Stimulated activated CD4-positive, alpha-beta T cell treated with anti-CD3 and anti-CD28 coated beads, Interleukin-12 subunit alpha, Interleukin-12 subunit beta, amount 100 ng/mL, for 4 hours (primary cell): ENCODE measurements at regions not wholly inside any gene's neighbourhood (a gene's known extent, or its start where the extent isn't known, plus 50 kb on each side); places are given as distances from the start of the nearest gene placed in this dataset.

Experiments
- DNase-seq: peaks from one replicate; pipeline ENCODE4 v3.0.0-alpha.2; 2020

DNA sequence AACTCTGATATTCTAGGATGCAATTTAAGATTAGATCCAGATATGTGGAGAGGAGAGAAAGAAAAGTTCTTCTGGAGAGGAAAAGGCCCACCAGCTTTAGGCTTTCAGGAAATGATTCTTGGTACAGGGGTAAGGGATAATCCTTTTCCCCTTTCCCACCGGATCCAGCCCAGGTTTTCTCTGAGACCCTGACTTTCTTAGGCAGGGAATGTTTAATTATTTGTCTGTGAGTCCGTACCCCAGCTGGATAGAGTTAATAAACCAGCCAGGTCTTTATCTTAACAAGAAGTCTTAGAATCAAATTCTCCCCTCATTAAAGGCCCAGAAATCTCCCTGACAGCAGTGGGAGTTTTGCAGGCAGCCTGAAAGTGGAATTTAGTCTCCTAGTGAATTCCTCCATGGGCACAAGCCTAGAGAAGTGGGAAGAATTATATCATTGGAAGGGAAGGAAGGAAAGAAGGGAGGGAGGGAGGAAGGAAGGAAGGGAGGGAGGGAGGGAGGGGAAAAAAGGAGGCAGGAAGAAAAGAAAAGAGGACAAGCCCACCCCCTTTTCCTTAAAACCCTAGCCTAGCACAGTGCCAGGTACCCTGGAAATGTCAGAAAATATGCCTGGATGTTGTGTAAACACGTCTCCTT, 189.0 kb downstream of the PLPP3 start:
- no peak for DNase-seq

- no peak for DNase-seq
These were observed 189.6 kb downstream of the PLPP3 start for GRCh38 chr1:56389813-56390212.

GRCh38 chr1:56387071-56387740, 192.2 kb downstream of the PLPP3 start:
- no peak for DNase-seq

DNA sequence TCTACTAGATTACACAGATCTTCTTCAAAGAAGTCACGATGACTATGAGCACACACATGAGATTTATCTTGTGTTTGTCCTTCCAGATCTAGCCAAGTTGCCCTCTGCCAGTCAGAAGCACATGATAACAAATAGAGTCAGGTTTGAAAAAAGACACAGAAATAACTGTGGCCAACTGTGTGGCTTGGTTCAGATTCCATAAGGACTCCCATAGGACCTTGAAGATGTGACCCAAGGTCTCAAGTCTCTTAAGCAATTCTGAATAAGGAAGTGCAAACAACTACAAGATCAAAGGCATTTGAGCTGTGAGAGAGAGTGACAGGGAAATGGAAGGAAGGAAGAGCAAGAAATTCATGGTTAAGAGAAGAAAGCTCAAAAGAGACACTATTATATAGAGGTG, 194.0 kb downstream of the PLPP3 start:
- DNase-seq, result no peak

DNA sequence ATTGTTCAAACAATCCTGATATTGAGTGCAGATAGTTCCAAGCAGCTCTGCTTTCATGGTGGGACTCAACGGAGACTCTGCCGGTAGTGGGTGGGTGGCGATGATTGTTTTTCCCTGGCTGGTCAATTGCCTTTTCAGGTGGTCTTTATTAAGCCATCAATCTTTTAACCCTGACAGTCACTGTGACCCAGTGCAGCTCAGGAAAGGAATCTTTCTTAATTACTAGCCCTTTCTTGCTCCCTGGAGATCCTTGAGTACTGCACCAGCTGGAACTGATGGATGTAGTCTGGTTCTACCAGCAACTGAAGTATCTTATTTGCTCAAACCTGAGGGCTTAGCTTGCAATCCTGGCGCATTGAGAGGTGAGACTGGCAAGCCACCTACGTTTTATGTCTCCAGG, 196.4 kb downstream of the PLPP3 start:
- no peak for DNase-seq

- DNase-seq, result no peak
These were observed 198.8 kb downstream of the PLPP3 start for GRCh38 chr1:56380531-56380930.

DNA sequence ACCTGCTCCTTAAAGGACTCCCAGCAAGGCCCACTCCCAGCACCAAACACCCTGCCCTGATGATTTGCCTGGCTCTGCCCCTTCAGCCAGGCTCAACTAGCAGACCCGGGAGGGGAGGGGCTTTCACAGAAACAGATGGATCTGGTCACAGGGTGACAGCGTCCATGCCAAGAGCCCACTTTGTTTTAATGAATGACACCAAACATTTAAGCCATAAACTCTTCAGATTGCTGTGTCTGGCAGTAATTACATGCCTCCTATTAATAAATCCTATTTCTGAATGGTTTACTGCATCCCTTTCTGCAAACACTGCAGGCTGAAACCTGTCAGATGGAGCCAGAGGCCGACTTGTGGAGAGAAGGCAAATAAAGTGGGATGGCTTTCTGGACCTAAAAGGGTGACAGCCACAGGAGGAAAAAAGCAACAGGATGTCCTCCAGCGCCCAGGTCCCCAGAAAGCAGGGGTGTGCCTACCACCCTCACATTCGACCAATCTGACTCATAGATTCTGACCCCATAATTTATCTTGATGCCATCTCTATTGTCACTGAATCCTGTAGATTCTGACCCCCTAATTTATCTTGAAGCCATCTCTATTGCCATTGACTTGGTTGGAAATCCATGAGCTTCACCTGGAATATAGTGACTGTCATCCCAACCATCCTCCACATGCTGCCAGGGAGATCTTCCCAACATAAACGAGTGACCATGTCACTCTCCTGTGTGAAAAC, 200.9 kb downstream of the PLPP3 start:
- no peak for DNase-seq

DNA sequence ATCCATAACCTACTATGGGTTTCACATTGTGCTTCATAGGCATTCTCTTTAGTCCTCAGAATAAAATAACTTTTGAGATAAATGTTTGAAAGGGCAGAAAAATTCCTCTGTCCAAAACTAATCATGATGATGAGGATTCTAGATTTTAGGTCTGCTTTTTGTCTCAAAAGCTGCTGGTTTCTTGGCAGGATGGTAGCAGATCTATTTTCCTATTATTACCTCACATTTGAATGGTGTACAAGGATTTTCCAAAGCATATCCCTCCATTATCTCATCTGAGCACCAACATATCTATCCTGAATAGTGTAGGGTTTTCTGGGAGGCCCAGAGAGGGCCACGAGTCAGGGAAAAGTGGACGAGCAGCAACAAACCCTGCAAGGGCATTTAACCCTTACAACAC, 201.9 kb downstream of the PLPP3 start:
- no peak for DNase-seq

- DNase-seq, result no peak
These were observed 203.0 kb downstream of the PLPP3 start for GRCh38 chr1:56376188-56376984.

DNA sequence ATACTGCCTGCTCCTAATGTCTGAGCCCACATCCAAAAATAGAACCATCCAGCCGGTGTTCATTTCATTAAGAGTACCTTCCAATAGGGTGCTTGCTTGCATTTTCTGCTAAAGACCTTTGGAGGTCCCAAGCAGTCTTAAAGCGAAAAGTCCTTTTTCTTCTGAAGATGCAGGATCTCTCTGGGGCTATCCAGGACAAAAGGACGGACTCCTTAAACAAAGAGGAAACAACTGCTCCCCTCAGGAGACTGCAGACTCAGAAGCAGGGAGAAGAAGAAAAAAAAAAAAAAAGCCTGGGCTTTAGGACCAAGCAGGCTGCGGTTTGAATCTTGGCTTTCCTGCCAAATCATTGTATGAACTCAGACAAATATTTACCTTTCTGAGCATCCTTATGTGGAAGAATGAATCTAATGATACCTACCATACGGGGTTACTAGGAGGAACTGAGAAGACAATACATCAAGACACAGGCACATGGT, 204.0 kb downstream of the PLPP3 start:
- DNase-seq, result no peak

DNA sequence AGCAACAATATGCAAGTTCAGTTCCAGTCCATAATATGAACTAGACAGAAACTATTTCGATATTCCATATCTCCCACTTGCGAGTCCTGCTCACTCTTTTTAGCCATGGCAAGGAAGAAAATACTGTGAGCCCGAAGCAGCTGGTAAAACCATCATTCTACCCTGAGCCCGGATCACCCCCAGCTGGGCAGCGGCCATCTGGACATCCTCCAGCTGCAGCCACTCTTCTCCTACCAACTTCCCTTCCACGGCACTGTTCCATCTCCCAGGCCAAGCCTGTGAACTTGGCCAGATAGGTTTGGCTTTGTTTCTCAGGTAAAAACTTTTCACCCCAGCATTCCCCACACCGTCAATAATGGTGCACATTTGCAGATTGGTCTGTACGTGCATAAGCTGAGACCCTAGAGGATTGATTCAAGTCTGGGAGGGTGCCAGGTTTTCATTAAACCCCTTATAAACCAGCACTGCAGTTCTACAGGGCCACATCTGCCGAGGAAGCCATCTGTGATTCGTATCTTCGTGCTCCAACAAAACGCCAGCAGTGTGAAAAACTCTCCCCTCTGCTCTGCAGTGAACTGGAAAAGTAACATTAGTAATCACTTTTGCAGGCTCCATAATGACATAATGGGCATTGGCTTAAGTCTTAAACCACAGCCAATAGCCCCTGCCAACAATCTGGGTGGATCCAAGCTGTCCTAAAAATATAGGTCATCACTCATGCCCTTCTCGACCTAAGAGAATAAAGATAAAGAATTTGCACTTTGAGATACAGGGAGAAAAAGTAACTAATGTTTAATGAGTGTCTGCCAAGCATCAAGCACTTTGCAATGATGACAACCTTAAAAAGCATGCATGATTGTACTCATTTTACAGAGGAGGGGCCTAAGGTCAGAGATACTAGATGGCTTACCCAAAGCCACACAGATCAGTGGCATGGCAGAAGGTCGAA, 205.1 kb downstream of the PLPP3 start:
- no peak for DNase-seq

- DNase-seq, result no peak
These were observed 208.8 kb downstream of the PLPP3 start for GRCh38 chr1:56370513-56370912.

DNA sequence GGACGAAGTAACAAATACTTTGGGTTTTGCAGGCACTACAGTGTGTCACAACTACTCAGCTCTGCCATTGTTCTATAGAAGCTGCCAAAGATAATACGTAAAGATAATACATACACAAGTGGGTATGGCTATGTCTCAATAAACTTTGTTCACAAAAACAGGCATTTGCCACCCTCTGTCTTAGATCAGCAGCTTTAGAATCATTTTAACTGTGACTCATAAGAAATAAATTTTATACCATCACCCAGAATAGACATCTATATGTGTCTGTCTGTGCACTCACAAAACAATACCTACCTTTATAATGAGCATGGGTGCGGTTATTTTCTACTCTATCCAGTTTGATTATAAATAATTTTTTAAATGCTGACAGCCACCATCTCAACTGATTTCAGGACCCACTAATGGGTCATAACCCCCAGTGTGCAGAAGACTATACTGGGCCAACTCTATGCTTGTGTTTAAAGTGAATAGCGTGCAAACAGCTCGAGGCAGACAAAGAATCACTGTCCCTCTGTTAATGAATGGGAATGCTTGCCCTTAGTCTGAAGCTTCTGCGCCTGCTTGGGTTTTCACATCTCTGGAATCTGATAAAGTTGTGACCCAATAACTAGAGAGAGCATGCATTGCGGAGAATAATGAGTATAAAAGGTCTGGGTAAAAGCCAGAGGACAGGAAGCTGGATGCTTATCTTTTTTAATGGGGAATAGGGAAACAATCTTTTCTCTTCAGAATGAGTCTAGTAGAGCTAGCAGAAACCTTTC, 216.2 kb downstream of the PLPP3 start:
- no peak for DNase-seq

GRCh38 chr1:56360021-56360420, 219.3 kb downstream of the PLPP3 start:
- no peak for DNase-seq

GRCh38 chr1:56359056-56359455, 220.3 kb downstream of the PLPP3 start:
- no peak for DNase-seq

DNA sequence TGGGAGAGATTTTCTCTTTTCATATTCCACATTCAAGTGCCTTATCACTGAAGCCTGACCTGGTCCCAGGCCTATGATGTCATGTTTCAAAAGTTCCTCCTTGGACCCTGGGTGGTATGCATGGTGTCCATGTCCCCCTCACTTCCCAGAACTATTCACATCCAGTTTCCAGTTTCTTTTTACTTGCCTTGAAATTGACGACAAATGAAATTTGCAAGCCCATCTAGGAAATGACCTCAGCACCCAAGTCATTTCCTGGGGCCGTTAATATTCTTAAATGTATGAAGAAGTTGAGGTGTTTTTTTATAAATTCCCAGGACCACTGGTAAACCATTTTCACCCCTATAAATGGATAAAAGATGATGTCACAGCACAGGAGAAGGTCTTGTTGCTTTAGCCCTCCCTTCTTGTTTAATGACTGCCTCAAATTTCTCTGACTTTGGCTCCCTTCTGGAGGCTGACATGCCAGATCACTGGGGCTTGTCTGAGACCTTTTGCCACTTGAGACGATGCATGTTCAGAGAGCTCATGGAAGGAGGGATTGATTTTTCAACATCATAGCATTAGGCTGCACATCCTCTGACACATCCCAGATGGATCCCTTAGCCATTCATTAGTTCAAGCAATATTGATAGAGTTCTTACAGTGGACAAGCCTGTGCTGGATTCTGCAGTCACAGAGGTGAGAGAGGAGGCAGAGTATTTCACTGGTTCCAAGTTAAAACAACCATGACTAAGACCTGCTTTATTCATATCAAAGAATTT, 221.3 kb downstream of the PLPP3 start:
- DNase-seq, result no peak

GRCh38 chr1:56356376-56356990, 222.9 kb downstream of the PLPP3 start:
- no peak for DNase-seq

- DNase-seq, result no peak
These were observed 223.4 kb downstream of the PLPP3 start for GRCh38 chr1:56355918-56356317.

GRCh38 chr1:56355422-56355821, 223.9 kb downstream of the PLPP3 start:
- no peak for DNase-seq

DNA sequence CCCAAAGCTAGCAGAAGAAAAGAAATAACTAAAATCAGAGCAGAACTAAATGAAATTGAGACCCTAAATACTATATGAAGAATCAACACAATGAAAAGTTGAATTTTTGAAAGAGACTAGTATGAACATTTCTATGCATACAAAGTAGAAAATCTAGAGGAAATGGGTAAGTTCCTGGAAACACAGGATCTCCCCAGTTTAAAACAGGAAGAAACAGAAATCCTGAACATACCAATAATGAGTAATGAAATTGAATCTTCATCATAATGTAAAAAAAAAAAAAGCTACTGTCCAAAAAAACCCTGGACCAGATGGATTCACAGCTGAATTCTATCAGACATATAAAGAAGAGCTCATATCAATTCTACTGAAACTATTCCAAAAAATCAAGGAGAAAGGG, 233.5 kb downstream of the PLPP3 start:
- DNase-seq, result no peak
